ENCODE measurements at regions not wholly inside any gene's neighbourhood (a gene's known extent, or its start where the extent isn't known, plus 50 kb on each side); places are given as distances from the start of the nearest gene placed in this dataset.
A peak's percentile ranks its signal among the peaks of the same experiment; 100 is the strongest.

GRCh38 chr14:59090572-59090971, 97.9 kb upstream of the DAAM1 start:
- TF ChIP-seq GATA3 (IDR thresholded peaks at IDR 0.05; ENCODE audit: low read depth, low read length): peak; percentile 40; the same call in 1 of the 2 replicates
- peak; percentile 57 for TF ChIP-seq GATA2 (IDR thresholded peaks at IDR 0.05; ENCODE audit: low read depth, low read length)

DNA sequence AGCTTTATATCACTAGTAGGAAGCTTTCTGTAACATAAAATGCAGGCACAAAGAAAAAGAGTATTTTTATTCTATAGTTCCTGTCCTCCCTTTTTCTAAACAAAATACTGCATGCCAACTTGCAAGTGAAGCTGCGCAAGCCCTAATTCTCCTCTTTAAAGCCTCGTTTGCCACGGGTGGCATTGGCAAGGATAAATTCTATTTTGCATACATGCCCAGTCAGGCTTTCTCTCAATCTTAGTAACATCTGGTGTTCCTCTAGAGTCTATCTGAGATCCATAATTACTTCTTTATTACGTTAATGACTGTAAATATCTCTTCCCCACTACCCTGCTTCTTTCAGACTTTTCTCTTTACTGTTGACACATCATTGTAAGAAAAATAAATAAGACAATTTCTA, 97.1 kb upstream of the DAAM1 start:
- TF ChIP-seq GATA3 (IDR thresholded peaks at IDR 0.05; ENCODE audit: low read depth, low read length) (no peak), GATA2 (IDR thresholded peaks at IDR 0.05; ENCODE audit: low read depth, low read length) (no peak)

GRCh38 chr14:59091976-59092375, 96.5 kb upstream of the DAAM1 start:
- TF ChIP-seq GATA3 (IDR thresholded peaks at IDR 0.05; ENCODE audit: low read depth, low read length) (no peak), GATA2 (IDR thresholded peaks at IDR 0.05; ENCODE audit: low read depth, low read length) (no peak)

DNA sequence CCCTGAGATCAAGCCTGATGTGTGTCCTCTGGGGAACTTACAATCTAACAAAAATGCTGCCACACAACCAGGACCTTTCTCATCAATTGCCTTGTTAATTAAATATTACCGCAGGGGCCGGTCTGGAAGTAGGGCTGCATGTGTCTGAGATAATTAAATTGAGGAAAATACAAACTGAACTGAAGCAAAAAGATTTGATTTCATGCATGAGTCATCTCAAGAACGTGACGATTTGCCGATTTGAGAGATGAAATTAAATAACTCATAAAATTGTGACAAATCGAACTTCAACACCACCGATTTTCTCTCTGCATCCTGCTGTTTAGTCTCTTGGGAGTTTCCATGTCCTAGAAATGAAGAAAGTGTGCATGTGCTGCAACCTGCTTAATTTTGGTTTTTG, 94.6 kb upstream of the DAAM1 start:
- TF ChIP-seq GATA2 (IDR thresholded peaks at IDR 0.05; ENCODE audit: low read depth, low read length): no peak
- TF ChIP-seq GATA3 (IDR thresholded peaks at IDR 0.05; ENCODE audit: low read depth, low read length): no peak; the same call in 1 of the 2 replicates

DNA sequence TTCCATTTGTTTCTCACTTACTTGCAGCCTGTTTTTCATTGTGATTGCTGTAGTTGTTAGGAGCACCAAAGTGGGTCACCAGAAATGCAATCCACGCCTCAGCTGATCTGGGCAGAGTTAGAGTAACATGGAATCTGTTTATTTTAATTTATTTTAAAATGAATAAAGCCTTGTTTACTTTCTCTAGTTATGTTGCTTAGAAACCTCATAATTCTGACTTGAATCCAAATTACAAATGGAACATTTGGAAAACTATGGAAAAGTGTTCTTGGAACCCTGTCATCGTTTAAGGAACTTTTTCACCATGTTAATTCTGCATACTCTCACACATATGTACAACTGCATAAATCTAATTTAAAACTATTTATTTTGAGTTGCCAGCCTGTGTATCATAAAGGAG, 92.2 kb upstream of the DAAM1 start:
- TF ChIP-seq GATA2 (IDR thresholded peaks at IDR 0.05; ENCODE audit: low read depth, low read length) (no peak), GATA3 (IDR thresholded peaks at IDR 0.05; ENCODE audit: low read depth, low read length) (no peak)

- no peak for TF ChIP-seq GATA3 (IDR thresholded peaks at IDR 0.05; ENCODE audit: low read depth, low read length)
- TF ChIP-seq GATA2 (IDR thresholded peaks at IDR 0.05; ENCODE audit: low read depth, low read length): no peak
These were observed 90.8 kb upstream of the DAAM1 start for GRCh38 chr14:59097681-59098080.

- TF ChIP-seq GATA2 (IDR thresholded peaks at IDR 0.05; ENCODE audit: low read depth, low read length): no peak
- no peak for TF ChIP-seq GATA3 (IDR thresholded peaks at IDR 0.05; ENCODE audit: low read depth, low read length)
These were observed 90.1 kb upstream of the DAAM1 start for GRCh38 chr14:59098377-59098776.

DNA sequence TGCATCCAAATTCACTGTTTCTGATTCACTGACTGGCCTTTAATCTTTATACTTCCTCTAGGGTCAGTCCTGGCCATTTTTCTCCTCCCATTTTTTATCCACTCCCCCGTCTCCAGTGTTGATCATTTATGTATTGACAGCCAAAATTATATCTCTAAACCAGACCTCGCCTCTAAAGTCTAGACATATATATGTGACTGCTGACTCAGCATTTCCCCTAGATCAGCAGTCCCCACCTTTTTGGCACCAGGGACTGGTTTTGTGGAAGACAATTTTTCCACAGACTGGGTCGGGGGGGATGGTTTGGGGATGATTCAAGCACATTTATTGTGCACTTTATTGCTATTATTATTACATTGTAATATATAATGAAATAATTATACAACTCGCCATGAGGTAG, 88.3 kb upstream of the DAAM1 start:
- TF ChIP-seq GATA3 (IDR thresholded peaks at IDR 0.05; ENCODE audit: low read depth, low read length) (no peak), GATA2 (IDR thresholded peaks at IDR 0.05; ENCODE audit: low read depth, low read length) (no peak)

GRCh38 chr14:59101476-59101875, 87.0 kb upstream of the DAAM1 start:
- TF ChIP-seq GATA2 (IDR thresholded peaks at IDR 0.05; ENCODE audit: low read depth, low read length) (no peak), GATA3 (IDR thresholded peaks at IDR 0.05; ENCODE audit: low read depth, low read length) (no peak)

DNA sequence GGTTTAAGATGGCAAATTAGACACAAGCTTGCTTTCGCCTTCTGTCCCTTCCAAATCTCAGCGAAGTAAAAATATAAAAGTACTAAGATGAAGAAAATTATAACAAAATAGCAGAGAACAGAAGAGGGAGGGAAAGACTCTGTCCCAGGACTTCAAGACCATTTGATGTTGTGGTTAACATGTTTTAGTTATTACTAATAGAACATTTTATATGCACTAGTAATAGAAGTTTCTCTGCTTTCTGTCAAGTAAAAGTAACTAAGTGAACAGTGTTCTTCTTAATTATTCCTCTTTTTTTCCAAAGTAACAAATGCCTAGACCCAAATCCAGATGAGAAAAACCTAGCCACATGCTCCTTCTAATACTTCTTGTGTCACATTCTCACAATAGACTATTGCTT, 85.1 kb upstream of the DAAM1 start:
- TF ChIP-seq GATA3 (IDR thresholded peaks at IDR 0.05; ENCODE audit: low read depth, low read length): no peak
- TF ChIP-seq GATA2 (IDR thresholded peaks at IDR 0.05; ENCODE audit: low read depth, low read length): no peak

DNA sequence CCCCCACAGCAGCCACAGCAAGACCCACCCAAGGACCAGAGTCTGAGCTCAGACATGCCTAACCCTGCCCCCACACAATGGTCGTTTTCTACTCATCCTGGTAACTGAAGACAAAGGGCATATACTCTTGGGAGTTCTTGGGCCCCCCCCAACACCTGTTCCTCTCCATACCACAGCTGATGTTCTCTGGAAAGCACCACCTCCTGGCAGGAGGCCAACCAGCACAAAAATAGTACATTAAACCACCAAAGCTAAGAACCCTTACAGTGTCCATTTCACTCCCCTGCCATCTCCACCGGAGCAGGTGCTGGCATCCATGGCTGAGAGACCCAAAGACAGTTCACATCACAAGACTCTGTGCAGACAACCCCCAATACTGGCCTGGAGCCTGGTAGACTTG, 80.6 kb upstream of the DAAM1 start:
- TF ChIP-seq GATA3 (IDR thresholded peaks at IDR 0.05; ENCODE audit: low read depth, low read length) (no peak), GATA2 (IDR thresholded peaks at IDR 0.05; ENCODE audit: low read depth, low read length) (no peak)

DNA sequence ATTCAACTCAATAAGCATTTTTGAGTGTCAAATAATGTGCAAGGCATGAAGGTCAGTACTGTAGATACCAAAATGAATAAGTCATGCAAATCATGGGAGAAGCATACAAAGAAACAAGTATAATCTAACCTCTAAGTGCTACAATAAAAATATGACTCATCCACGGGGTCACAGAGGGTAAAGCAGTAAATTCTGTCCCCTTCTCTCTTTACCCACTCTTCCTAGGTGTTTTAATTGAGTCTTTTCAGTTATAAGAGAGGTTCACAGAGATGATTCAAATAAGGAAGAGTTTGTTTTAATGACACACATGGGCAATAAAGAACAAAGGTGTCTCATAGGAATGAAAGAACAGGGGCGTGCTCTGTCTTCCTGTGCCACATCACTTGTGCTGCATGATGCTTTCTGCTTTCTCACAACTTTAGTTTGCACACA, 71.5 kb upstream of the DAAM1 start:
- no peak for TF ChIP-seq GATA2 (IDR thresholded peaks at IDR 0.05; ENCODE audit: low read depth, low read length)
- no peak for TF ChIP-seq GATA3 (IDR thresholded peaks at IDR 0.05; ENCODE audit: low read depth, low read length)

- TF ChIP-seq GATA2 (IDR thresholded peaks at IDR 0.05; ENCODE audit: low read depth, low read length) (no peak), GATA3 (IDR thresholded peaks at IDR 0.05; ENCODE audit: low read depth, low read length) (no peak)
These were observed 70.5 kb upstream of the DAAM1 start for GRCh38 chr14:59117754-59118528.

- no peak for TF ChIP-seq GATA2 (IDR thresholded peaks at IDR 0.05; ENCODE audit: low read depth, low read length)
- TF ChIP-seq GATA3 (IDR thresholded peaks at IDR 0.05; ENCODE audit: low read depth, low read length): no peak
These were observed 67.5 kb upstream of the DAAM1 start for GRCh38 chr14:59120921-59121320.

- TF ChIP-seq GATA2 (IDR thresholded peaks at IDR 0.05; ENCODE audit: low read depth, low read length) (no peak), GATA3 (IDR thresholded peaks at IDR 0.05; ENCODE audit: low read depth, low read length) (no peak)
These were observed 64.9 kb upstream of the DAAM1 start for GRCh38 chr14:59123531-59123930.
